Mesothelial cell of epicardium (in vitro differentiated cells): ENCODE measurements at regions not wholly inside any gene's neighbourhood (a gene's known extent, or its start where the extent isn't known, plus 50 kb on each side); places are given as distances from the start of the nearest gene placed in this dataset.

Experiments
- DNase-seq, 2 experiments: peaks; one replicate each; pipeline ENCODE4 v3.0.0; 2021; ENCODE audit warnings: low spot score in 2 of 2; ENCODE audit not compliant: unreplicated experiment in 2 of 2
- H3K27ac Mint-ChIP-seq: 2 replicates; pipeline ENCODE4 v1.8.0; 2021; ENCODE audit warnings: mixed read lengths
- H3K27me3 Mint-ChIP-seq: 2 replicates; pipeline ENCODE4 v1.8.0; 2021; ENCODE audit warnings: low read depth, mixed read lengths
- H3K36me3 Mint-ChIP-seq: 2 replicates; pipeline ENCODE4 v1.8.0; 2021; ENCODE audit warnings: mixed read lengths
- H3K4me1 Mint-ChIP-seq: 2 replicates; pipeline ENCODE4 v1.8.0; 2021; ENCODE audit warnings: mixed read lengths
- H3K4me3 Mint-ChIP-seq: 2 replicates; pipeline ENCODE4 v1.8.0; 2021; ENCODE audit warnings: mild to moderate bottlenecking, moderate library complexity, mixed read lengths
- H3K9me3 Mint-ChIP-seq: 2 replicates; pipeline ENCODE4 v1.8.0; 2021; ENCODE audit warnings: mixed read lengths
- TF ChIP-seq, protein P1 (sequence below): fragments of 200-600 bp; sonication (generic); IDR thresholded peaks from one replicate; pipeline ENCODE4 v1.5.0; 2021; ENCODE audit warnings: antibody characterized with exemption; ENCODE audit not compliant: unreplicated experiment

DNA sequence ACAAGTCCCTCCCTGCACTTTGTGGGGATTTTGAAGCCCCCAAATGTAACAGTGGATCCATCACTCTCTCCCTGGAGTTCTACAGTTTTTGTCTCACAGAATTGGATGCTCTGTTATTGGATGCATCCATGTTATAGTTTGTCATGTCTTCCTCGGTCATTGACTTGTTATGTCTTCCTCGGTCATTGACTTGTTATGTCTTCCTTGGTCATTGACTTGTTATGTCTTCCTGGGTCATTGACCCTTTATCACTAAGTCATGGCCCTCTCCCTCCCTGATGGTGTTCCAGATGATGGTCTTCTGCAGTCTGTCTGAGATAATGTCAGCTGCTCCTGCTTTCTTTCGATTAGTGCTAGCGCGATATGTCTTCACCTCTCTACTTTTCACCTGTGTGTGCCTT lies 981.5 kb downstream of the BRD1 start:
- peaks cover 21% of the 10 kb centered on the region for H3K27me3 Mint-ChIP-seq
- H3K4me1 Mint-ChIP-seq = peaks cover 7% of the 10 kb centered on the region
- H3K27ac Mint-ChIP-seq = no peak overlapping the region
- no peaks in the 10 kb centered on the region for H3K9me3 Mint-ChIP-seq
- TF ChIP-seq, protein P1, sequence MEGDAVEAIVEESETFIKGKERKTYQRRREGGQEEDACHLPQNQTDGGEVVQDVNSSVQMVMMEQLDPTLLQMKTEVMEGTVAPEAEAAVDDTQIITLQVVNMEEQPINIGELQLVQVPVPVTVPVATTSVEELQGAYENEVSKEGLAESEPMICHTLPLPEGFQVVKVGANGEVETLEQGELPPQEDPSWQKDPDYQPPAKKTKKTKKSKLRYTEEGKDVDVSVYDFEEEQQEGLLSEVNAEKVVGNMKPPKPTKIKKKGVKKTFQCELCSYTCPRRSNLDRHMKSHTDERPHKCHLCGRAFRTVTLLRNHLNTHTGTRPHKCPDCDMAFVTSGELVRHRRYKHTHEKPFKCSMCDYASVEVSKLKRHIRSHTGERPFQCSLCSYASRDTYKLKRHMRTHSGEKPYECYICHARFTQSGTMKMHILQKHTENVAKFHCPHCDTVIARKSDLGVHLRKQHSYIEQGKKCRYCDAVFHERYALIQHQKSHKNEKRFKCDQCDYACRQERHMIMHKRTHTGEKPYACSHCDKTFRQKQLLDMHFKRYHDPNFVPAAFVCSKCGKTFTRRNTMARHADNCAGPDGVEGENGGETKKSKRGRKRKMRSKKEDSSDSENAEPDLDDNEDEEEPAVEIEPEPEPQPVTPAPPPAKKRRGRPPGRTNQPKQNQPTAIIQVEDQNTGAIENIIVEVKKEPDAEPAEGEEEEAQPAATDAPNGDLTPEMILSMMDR = no peak
- no peaks in the 10 kb centered on the region for H3K36me3 Mint-ChIP-seq
- H3K4me3 Mint-ChIP-seq = no peak overlapping the region
- DNase-seq = no peak

DNA sequence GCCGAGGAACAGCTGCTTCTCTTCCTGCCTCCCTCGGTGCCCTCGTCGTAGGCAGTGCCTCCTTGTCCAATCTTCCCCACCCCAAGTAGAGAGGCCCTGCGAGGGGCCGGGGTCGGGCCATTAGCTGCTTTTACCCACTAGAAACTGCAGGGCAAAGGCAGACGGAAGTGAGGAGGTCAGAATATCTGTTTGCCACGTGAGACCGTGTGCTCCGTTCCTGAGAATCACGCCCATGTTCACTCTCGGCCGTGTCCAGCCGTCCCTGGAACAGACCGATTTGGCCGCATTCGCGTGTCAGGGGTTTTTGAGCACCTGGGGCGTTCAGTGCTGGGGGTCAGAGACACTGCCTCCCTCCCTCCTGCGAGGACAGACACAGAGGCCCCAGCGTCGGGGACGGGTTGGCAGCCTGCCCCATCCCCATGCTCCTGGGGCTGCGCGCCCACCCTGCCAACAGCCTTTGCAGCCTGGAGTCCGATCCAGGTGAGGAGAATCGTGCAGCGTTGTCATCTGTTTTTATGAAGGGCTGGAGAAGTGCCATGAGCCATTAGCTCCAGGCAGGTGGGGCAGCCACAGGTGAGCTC lies 982.2 kb downstream of the BRD1 start:
- Mint-ChIP-seq H3K27ac (no peak overlapping the region), H3K27me3 (peaks cover 22% of the 10 kb centered on the region), H3K4me1 (peaks cover 7% of the 10 kb centered on the region), H3K36me3 (no peaks in the 10 kb centered on the region), H3K9me3 (no peaks in the 10 kb centered on the region), H3K4me3 (no peak overlapping the region)
- no peak for DNase-seq
- TF ChIP-seq, protein P1 = no peak

DNA sequence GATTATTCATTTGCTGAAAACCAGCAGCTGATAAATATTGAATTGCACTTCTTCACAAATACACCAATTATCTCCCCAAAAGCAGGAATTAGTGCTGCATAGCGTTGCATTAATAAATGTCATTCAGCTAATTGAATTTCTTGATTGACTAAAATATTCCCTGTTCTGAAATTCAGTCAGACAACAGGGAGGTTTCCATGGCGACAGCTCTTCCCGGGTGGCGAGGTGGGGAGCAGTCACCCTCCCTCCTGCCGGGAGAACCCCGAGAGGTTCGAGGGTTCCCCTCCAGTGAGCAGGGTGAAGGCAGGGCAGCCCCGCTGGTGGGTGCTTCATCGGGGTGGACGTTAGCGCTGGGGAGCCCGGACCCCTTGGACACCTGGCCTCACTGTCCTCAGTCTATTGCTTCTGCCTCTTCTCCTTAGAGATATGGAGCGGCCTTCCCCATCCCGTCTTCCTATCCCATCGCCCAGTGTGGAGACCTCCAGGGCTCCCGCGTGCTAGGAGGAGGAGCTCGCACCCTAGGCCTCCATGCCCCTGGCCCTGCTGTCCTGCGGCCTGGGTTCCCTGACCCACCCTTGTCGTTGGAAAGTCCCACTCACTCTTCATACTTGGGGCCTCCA lies 983.5 kb downstream of the BRD1 start:
- H3K27ac Mint-ChIP-seq = no peak overlapping the region
- H3K36me3 Mint-ChIP-seq = no peaks in the 10 kb centered on the region
- H3K27me3 Mint-ChIP-seq = peaks cover 15% of the 10 kb centered on the region
- H3K4me1 Mint-ChIP-seq = peaks cover under 1% of the 10 kb centered on the region
- TF ChIP-seq, protein P1 = no peak
- DNase-seq = no peak
- H3K4me3 Mint-ChIP-seq = no peak overlapping the region
- H3K9me3 Mint-ChIP-seq = no peaks in the 10 kb centered on the region

DNA sequence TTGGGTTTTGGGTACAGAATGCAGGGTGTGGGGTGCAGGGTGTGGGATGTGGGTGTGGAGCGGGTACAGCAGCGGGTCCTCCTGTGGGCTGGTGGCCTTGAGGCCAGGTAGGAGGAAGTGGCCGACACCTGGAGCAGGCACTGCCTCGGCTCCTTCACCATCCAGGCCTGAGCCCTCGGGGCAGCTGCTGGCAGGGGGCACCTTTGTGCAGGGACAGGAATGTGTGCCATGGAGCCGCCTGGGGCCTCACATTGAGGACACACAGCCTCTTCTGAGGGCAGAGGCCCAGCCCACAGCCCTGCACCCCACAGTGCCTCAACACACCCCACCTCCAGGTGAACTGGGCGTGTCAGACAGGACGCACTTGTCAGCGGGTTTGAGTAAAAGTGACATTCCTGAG lies 984.0 kb downstream of the BRD1 start:
- no peaks in the 10 kb centered on the region for H3K4me1 Mint-ChIP-seq
- no peaks in the 10 kb centered on the region for H3K36me3 Mint-ChIP-seq
- H3K27me3 Mint-ChIP-seq = peaks cover 15% of the 10 kb centered on the region
- no peaks in the 10 kb centered on the region for H3K9me3 Mint-ChIP-seq
- TF ChIP-seq, protein P1 = no peak
- DNase-seq = no peak
- no peak overlapping the region for H3K4me3 Mint-ChIP-seq
- H3K27ac Mint-ChIP-seq = no peak overlapping the region

DNA sequence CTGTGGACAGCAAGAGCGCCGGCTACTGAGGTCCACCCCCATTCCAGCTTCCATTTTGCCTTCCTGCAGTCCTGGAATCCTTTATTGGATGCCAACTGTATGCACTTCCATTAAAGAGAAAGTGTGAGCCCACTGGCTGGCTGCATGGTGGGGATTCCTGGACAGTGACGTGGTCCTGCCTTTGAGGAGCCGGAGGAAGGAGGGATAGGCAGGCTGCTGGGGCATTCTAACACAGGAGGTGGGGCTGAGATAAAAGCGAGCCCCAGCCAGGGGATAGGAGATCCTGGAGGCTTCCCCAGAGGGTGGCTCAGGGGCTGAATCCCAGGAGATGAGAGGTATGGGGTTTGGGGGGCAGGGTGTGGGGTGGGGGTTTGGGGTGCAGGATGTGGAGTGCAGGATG lies 984.7 kb downstream of the BRD1 start:
- H3K36me3 Mint-ChIP-seq = no peaks in the 10 kb centered on the region
- peaks cover 15% of the 10 kb centered on the region for H3K27me3 Mint-ChIP-seq
- no peak for DNase-seq
- no peaks in the 10 kb centered on the region for H3K9me3 Mint-ChIP-seq
- TF ChIP-seq, protein P1 = no peak
- no peak overlapping the region for H3K4me3 Mint-ChIP-seq
- H3K27ac Mint-ChIP-seq = no peak overlapping the region
- H3K4me1 Mint-ChIP-seq = no peaks in the 10 kb centered on the region

DNA sequence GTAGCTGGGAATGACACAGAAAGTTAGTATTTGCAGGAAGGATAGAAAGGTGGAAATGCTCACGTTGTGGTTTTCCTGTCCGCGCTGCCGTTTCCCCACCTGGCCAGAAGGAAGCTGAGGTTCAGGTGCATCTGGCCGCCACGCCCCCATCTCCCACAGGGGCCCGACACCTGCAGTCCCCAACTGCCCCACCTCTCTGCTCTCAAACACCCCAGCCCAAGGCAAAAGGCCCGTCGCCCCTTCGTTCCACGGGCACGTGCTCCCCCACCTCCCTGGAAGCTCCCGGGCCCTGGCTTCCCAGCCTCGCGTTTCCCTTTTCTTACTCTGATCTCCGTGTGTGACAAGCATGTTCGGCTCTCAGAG lies 985.1 kb downstream of the BRD1 start:
- H3K9me3 Mint-ChIP-seq = no peaks in the 10 kb centered on the region
- no peaks in the 10 kb centered on the region for H3K36me3 Mint-ChIP-seq
- no peak overlapping the region for H3K4me3 Mint-ChIP-seq
- H3K27me3 Mint-ChIP-seq = peaks cover 18% of the 10 kb centered on the region
- no peaks in the 10 kb centered on the region for H3K4me1 Mint-ChIP-seq
- TF ChIP-seq, protein P1 = no peak
- peak in 1 of 2 experiments; percentile 13 for DNase-seq
- H3K27ac Mint-ChIP-seq = no peak overlapping the region
